ENCODE measurements at regions not wholly inside any gene's neighbourhood (a gene's known extent, or its start where the extent isn't known, plus 50 kb on each side); places are given as distances from the start of the nearest gene placed in this dataset.
"Not testable (repeated sequence)": the region's sequence is repeated elsewhere in the genome, so short reads cannot be mapped to it uniquely, and the experiment has no call there.

GRCh38 chr2:142562900-142563299 is 314.6 kb upstream of the KYNU start:
- Histone ChIP-seq H3K9me3 (no peaks in the 10 kb centered on the region), H3K36me3 (no peaks in the 10 kb centered on the region), H3K4me3 (no peak overlapping the region), H3K27me3 (no peaks in the 10 kb centered on the region), H3K27ac (no peak overlapping the region), H3K4me1 (no peaks in the 10 kb centered on the region)
- TF ChIP-seq POLR2A (IDR thresholded peaks at IDR 0.05) (no peak), CTCF (IDR thresholded peaks at IDR 0.05) (no peak), POLR2AphosphoS5 (IDR thresholded peaks at IDR 0.05) (no peak)
- DNase-seq (ENCODE audit: low spot score in 2 of 2), result no peak
- WGBS, result 78% methylated on average over 5 of the region's 8 CpGs

GRCh38 chr2:142561656-142562055 is 315.8 kb upstream of the KYNU start:
- Histone ChIP-seq H3K9me3 (no peaks in the 10 kb centered on the region), H3K4me1 (no peaks in the 10 kb centered on the region), H3K27me3 (no peaks in the 10 kb centered on the region), H3K36me3 (no peaks in the 10 kb centered on the region), H3K27ac (no peak overlapping the region), H3K4me3 (no peak overlapping the region)
- WGBS, result 40% methylated on average over 1 of the region's 6 CpGs
- no peak for DNase-seq (ENCODE audit: low spot score in 2 of 2)
- TF ChIP-seq EP300 (IDR thresholded peaks at IDR 0.05), result no peak
- TF ChIP-seq POLR2A (IDR thresholded peaks at IDR 0.05), result no peak
- TF ChIP-seq CTCF (IDR thresholded peaks at IDR 0.05), result no peak
- no peak for TF ChIP-seq POLR2AphosphoS5 (IDR thresholded peaks at IDR 0.05)

- 33% methylated on average over 1 of the region's 1 CpG for WGBS
- H3K36me3 ChIP-seq, result no peaks in the 10 kb centered on the region
- DNase-seq (ENCODE audit: low spot score in 2 of 2), result no peak
- no peak overlapping the region for H3K27ac ChIP-seq
- H3K4me1 ChIP-seq, result no peaks in the 10 kb centered on the region
- no peak overlapping the region for H3K4me3 ChIP-seq
- H3K27me3 ChIP-seq, result no peaks in the 10 kb centered on the region
- TF ChIP-seq POLR2A (IDR thresholded peaks at IDR 0.05), result no peak
- TF ChIP-seq EP300 (IDR thresholded peaks at IDR 0.05), result no peak
- no peak for TF ChIP-seq CTCF (IDR thresholded peaks at IDR 0.05)
- no peak for TF ChIP-seq POLR2AphosphoS5 (IDR thresholded peaks at IDR 0.05)
- H3K9me3 ChIP-seq, result no peaks in the 10 kb centered on the region
Measured at GRCh38 chr2:142557391-142557790, 320.1 kb upstream of the KYNU start.

- DNase-seq (ENCODE audit: low spot score in 2 of 2); H3K4me3 ChIP-seq; H3K9me3 ChIP-seq; H3K27me3 ChIP-seq; H3K27ac ChIP-seq; H3K4me1 ChIP-seq; H3K36me3 ChIP-seq: not testable (repeated sequence)
- 96% methylated on average over 12 of the region's 30 CpGs for WGBS
Measured at GRCh38 chr2:142545999-142546398, 331.5 kb upstream of the KYNU start.

- Histone ChIP-seq H3K36me3 (no peaks in the 10 kb centered on the region), H3K4me3 (no peak overlapping the region), H3K27ac (no peak overlapping the region), H3K4me1 (no peaks in the 10 kb centered on the region), H3K27me3 (no peaks in the 10 kb centered on the region), H3K9me3 (no peaks in the 10 kb centered on the region)
- 53% methylated on average over 3 of the region's 3 CpGs for WGBS
- TF ChIP-seq POLR2A (IDR thresholded peaks at IDR 0.05), result no peak
- TF ChIP-seq POLR2AphosphoS5 (IDR thresholded peaks at IDR 0.05), result no peak
- TF ChIP-seq CTCF (IDR thresholded peaks at IDR 0.05), result no peak
- no peak for TF ChIP-seq EP300 (IDR thresholded peaks at IDR 0.05)
- DNase-seq (ENCODE audit: low spot score in 2 of 2), result no peak
Measured at GRCh38 chr2:142545036-142545435, 332.4 kb upstream of the KYNU start.

- H3K27me3 ChIP-seq, result no peaks in the 10 kb centered on the region
- 47% methylated on average over 4 of the region's 4 CpGs for WGBS
- no peaks in the 10 kb centered on the region for H3K4me1 ChIP-seq
- DNase-seq (ENCODE audit: low spot score in 2 of 2), result no peak
- H3K27ac ChIP-seq, result no peak overlapping the region
- H3K9me3 ChIP-seq, result no peaks in the 10 kb centered on the region
- no peaks in the 10 kb centered on the region for H3K36me3 ChIP-seq
- TF ChIP-seq EP300 (IDR thresholded peaks at IDR 0.05), result no peak
- no peak overlapping the region for H3K4me3 ChIP-seq
Measured at GRCh38 chr2:142544173-142544572, 333.3 kb upstream of the KYNU start.
